ENCODE measurements at regions not wholly inside any gene's neighbourhood (a gene's known extent, or its start where the extent isn't known, plus 50 kb on each side); places are given as distances from the start of the nearest gene placed in this dataset.

- H3K9me2 ChIP-seq (replicated peaks; ENCODE audit: insufficient read depth, low read length) = no peaks in the 10 kb centered on the region
- no peak overlapping the region for H3K4me2 ChIP-seq (ENCODE audit: low read depth, low read length)
- H3K27ac ChIP-seq (ENCODE audit: low read length) = no peak overlapping the region
- no peak overlapping the region for H2AFZ ChIP-seq (ENCODE audit: low read length)
- H3K4me1 ChIP-seq (ENCODE audit: low read length) = peaks cover 14% of the 10 kb centered on the region
- DNase-seq = peak; percentile 18
- H4K20me1 ChIP-seq (ENCODE audit: insufficient read depth, low read length) = no peaks in the 10 kb centered on the region
- no peaks in the 10 kb centered on the region for H3K36me3 ChIP-seq (replicated peaks; ENCODE audit: insufficient read depth, low read length)
- H3K9ac ChIP-seq (ENCODE audit: low read length) = no peak overlapping the region
- H3K27me3 ChIP-seq (replicated peaks; ENCODE audit: insufficient read depth, low read length) = no peaks in the 10 kb centered on the region
- no peak for TF ChIP-seq EZH2phosphoT487 (IDR thresholded peaks at IDR 0.05; ENCODE audit: low read length)
- no peak for TF ChIP-seq EZH2 (optimal IDR thresholded peaks at IDR 0.05; ENCODE audit: low read depth, low read length)
- TF ChIP-seq, protein P1, sequence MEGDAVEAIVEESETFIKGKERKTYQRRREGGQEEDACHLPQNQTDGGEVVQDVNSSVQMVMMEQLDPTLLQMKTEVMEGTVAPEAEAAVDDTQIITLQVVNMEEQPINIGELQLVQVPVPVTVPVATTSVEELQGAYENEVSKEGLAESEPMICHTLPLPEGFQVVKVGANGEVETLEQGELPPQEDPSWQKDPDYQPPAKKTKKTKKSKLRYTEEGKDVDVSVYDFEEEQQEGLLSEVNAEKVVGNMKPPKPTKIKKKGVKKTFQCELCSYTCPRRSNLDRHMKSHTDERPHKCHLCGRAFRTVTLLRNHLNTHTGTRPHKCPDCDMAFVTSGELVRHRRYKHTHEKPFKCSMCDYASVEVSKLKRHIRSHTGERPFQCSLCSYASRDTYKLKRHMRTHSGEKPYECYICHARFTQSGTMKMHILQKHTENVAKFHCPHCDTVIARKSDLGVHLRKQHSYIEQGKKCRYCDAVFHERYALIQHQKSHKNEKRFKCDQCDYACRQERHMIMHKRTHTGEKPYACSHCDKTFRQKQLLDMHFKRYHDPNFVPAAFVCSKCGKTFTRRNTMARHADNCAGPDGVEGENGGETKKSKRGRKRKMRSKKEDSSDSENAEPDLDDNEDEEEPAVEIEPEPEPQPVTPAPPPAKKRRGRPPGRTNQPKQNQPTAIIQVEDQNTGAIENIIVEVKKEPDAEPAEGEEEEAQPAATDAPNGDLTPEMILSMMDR (IDR thresholded peaks at IDR 0.05; ENCODE audit: low read length) = no peak
- H3K4me3 ChIP-seq (ENCODE audit: low read length) = no peak overlapping the region
- H3K79me2 ChIP-seq (ENCODE audit: low read length) = no peaks in the 10 kb centered on the region
- H3K9me3 ChIP-seq (replicated peaks; ENCODE audit: insufficient read depth, low read length) = no peaks in the 10 kb centered on the region
- H3F3A ChIP-seq (ENCODE audit: insufficient read depth, low read length) = no peaks in the 10 kb centered on the region
Observed at GRCh38 chr4:12644261-12644660, 839.9 kb downstream of the RAB28 start.

GRCh38 chr4:12636191-12636590 lies 847.9 kb downstream of the RAB28 start:
- Histone ChIP-seq H3K9me3 (replicated peaks; ENCODE audit: insufficient read depth, low read length) (no peaks in the 10 kb centered on the region), H4K20me1 (ENCODE audit: insufficient read depth, low read length) (no peaks in the 10 kb centered on the region), H3K4me1 (ENCODE audit: low read length) (peaks cover 23% of the 10 kb centered on the region), H3K9ac (ENCODE audit: low read length) (peak overlapping the region; percentile 1; the same call in 1 of the 2 replicates), H3K9me2 (replicated peaks; ENCODE audit: insufficient read depth, low read length) (no peaks in the 10 kb centered on the region), H3K36me3 (replicated peaks; ENCODE audit: insufficient read depth, low read length) (no peaks in the 10 kb centered on the region), H3F3A (ENCODE audit: insufficient read depth, low read length) (peaks cover 10% of the 10 kb centered on the region), H3K4me3 (ENCODE audit: low read length) (no peak overlapping the region), H3K4me2 (ENCODE audit: low read depth, low read length) (peak overlapping the region; percentile 22; the same call in 1 of the 2 replicates), H2AFZ (ENCODE audit: low read length) (no peak overlapping the region), H3K79me2 (ENCODE audit: low read length) (no peaks in the 10 kb centered on the region), H3K27ac (ENCODE audit: low read length) (peak overlapping the region; percentile 61; the same call in 1 of the 2 replicates), H3K27me3 (replicated peaks; ENCODE audit: insufficient read depth, low read length) (no peaks in the 10 kb centered on the region)
- TF ChIP-seq EZH2phosphoT487 (IDR thresholded peaks at IDR 0.05; ENCODE audit: low read length) (no peak), EZH2 (optimal IDR thresholded peaks at IDR 0.05; ENCODE audit: low read depth, low read length) (no peak)
- TF ChIP-seq, protein P1 (IDR thresholded peaks at IDR 0.05; ENCODE audit: low read length) = no peak
- DNase-seq = peak; percentile 80

GRCh38 chr4:12635629-12636028 lies 848.5 kb downstream of the RAB28 start:
- Histone ChIP-seq H2AFZ (ENCODE audit: low read length) (no peak overlapping the region), H3K9me2 (replicated peaks; ENCODE audit: insufficient read depth, low read length) (no peaks in the 10 kb centered on the region), H3K4me1 (ENCODE audit: low read length) (peaks cover 23% of the 10 kb centered on the region), H3K4me2 (ENCODE audit: low read depth, low read length) (peak overlapping the region; percentile 22; the same call in 1 of the 2 replicates), H3K79me2 (ENCODE audit: low read length) (no peaks in the 10 kb centered on the region), H4K20me1 (ENCODE audit: insufficient read depth, low read length) (no peaks in the 10 kb centered on the region), H3K4me3 (ENCODE audit: low read length) (no peak overlapping the region), H3K27me3 (replicated peaks; ENCODE audit: insufficient read depth, low read length) (no peaks in the 10 kb centered on the region), H3K9me3 (replicated peaks; ENCODE audit: insufficient read depth, low read length) (no peaks in the 10 kb centered on the region), H3K36me3 (replicated peaks; ENCODE audit: insufficient read depth, low read length) (no peaks in the 10 kb centered on the region), H3K9ac (ENCODE audit: low read length) (no peak overlapping the region; the same call in 1 of the 2 replicates), H3K27ac (ENCODE audit: low read length) (peak overlapping the region; percentile 61; the same call in 1 of the 2 replicates), H3F3A (ENCODE audit: insufficient read depth, low read length) (peaks cover 10% of the 10 kb centered on the region)
- TF ChIP-seq EZH2 (optimal IDR thresholded peaks at IDR 0.05; ENCODE audit: low read depth, low read length) (no peak), EZH2phosphoT487 (IDR thresholded peaks at IDR 0.05; ENCODE audit: low read length) (no peak)
- TF ChIP-seq, protein P1 (IDR thresholded peaks at IDR 0.05; ENCODE audit: low read length) = no peak
- peak; percentile 32 for DNase-seq
